Spleen (tissue), 7 donors: ENCODE measurements at regions not wholly inside any gene's neighbourhood (a gene's known extent, or its start where the extent isn't known, plus 50 kb on each side); places are given as distances from the start of the nearest gene placed in this dataset.

ENCODE experiments used
- CTCF ChIP-seq, 11 experiments: fragments of 200-600 bp in 7 of 11; fragments of 450-650 bp in 4 of 11; sonication (generic) in 4 of 11; IDR thresholded peaks in 8 of 11; conservative IDR thresholded peaks in 3 of 11; 1 replicate in 7 of 11; 2 replicates in 4 of 11; pipeline versions ENCODE4 v1.4.0 to v1.8.0; 2016 to 2021; ENCODE audit warnings: antibody characterized with exemption in 11 of 11, inconsistent platforms in 4 of 11, mild to moderate bottlenecking in 1 of 11
- POLR2A ChIP-seq, 3 donors: fragments of 450-650 bp; IDR thresholded peaks; one replicate each; pipeline ENCODE4 v1.5.1; 2017; ENCODE audit warnings: antibody characterized with exemption in 3 of 3, mild to moderate bottlenecking in 1 of 3
- POLR2AphosphoS5 ChIP-seq, 3 donors: sonication (generic); formaldehyde crosslinking; IDR thresholded peaks; one replicate each; pipeline ENCODE4 v1.5.1; 2017; ENCODE audit warnings: antibody characterized with exemption in 3 of 3
- donor health status: DM: no; HTN: no; CAD: no; lungs with moderate emphysema.
- donor health status: DM: no; HTN: no; CAD: no.
- donor health status: DM: no; HTN: no; CAD: no.

GRCh38 chr1:214224611-214225354 lies 56.2 kb upstream of the SMYD2 start:
- TF ChIP-seq CTCF (IDR thresholded peaks at IDR 0.05 in 8 of 11, conservative IDR thresholded peaks at IDR 0.05 in 3 of 11) = no peak
- no peak for TF ChIP-seq POLR2AphosphoS5 (IDR thresholded peaks at IDR 0.05)
- TF ChIP-seq POLR2A (IDR thresholded peaks at IDR 0.05) = no peak
